Limb (tissue), 2 donors: ENCODE measurements at regions not wholly inside any gene's neighbourhood (a gene's known extent, or its start where the extent isn't known, plus 50 kb on each side); places are given as distances from the start of the nearest gene placed in this dataset.

ENCODE experiments used
- DNase-seq, 2 donors: peaks; one replicate each; pipeline ENCODE4 v3.0.0-alpha.2; 2016; ENCODE audit errors: extremely low spot score in 2 of 2

- DNase-seq = no peak
Observed at GRCh38 chr11:115682888-115683287, 178.7 kb upstream of the CADM1 start.

- DNase-seq = no peak
Observed at GRCh38 chr11:115682101-115682500, 177.9 kb upstream of the CADM1 start.

GRCh38 chr11:115679945-115680344, 175.7 kb upstream of the CADM1 start:
- no peak for DNase-seq

- DNase-seq = no peak
Observed at GRCh38 chr11:115678942-115679341, 174.7 kb upstream of the CADM1 start.

- DNase-seq = no peak
Observed at GRCh38 chr11:115677190-115677589, 173.0 kb upstream of the CADM1 start.

- no peak for DNase-seq
Observed at GRCh38 chr11:115676768-115677167, 172.6 kb upstream of the CADM1 start.

- DNase-seq = no peak
Observed at GRCh38 chr11:115676206-115676605, 172.0 kb upstream of the CADM1 start.

- no peak for DNase-seq
Observed at GRCh38 chr11:115674937-115675544, 170.8 kb upstream of the CADM1 start.

GRCh38 chr11:115674176-115674936, 170.1 kb upstream of the CADM1 start:
- no peak for DNase-seq

- no peak for DNase-seq
Observed at GRCh38 chr11:115673720-115674119, 169.5 kb upstream of the CADM1 start.

GRCh38 chr11:115672999-115673411, 168.8 kb upstream of the CADM1 start:
- DNase-seq = peak in 1 of 2 donors; percentile 29

- DNase-seq = no peak
Observed at GRCh38 chr11:115672412-115672811, 168.2 kb upstream of the CADM1 start.

GRCh38 chr11:115670538-115671205, 166.5 kb upstream of the CADM1 start:
- no peak for DNase-seq

GRCh38 chr11:115665958-115666357, 161.7 kb upstream of the CADM1 start:
- DNase-seq = no peak

GRCh38 chr11:115665175-115665821, 161.1 kb upstream of the CADM1 start:
- peak in 1 of 2 donors; percentile 40 for DNase-seq

- no peak for DNase-seq
Observed at GRCh38 chr11:115664313-115664712, 160.1 kb upstream of the CADM1 start.

GRCh38 chr11:115663790-115664189, 159.6 kb upstream of the CADM1 start:
- no peak for DNase-seq

- DNase-seq = no peak
Observed at GRCh38 chr11:115660030-115660805, 156.0 kb upstream of the CADM1 start.

GRCh38 chr11:115659061-115659963, 155.1 kb upstream of the CADM1 start:
- DNase-seq = peak in 1 of 2 donors; percentile 66

GRCh38 chr11:115657586-115657985, 153.4 kb upstream of the CADM1 start:
- DNase-seq = no peak
